ENCODE measurements at regions not wholly inside any gene's neighbourhood (a gene's known extent, or its start where the extent isn't known, plus 50 kb on each side); places are given as distances from the start of the nearest gene placed in this dataset.

DNA sequence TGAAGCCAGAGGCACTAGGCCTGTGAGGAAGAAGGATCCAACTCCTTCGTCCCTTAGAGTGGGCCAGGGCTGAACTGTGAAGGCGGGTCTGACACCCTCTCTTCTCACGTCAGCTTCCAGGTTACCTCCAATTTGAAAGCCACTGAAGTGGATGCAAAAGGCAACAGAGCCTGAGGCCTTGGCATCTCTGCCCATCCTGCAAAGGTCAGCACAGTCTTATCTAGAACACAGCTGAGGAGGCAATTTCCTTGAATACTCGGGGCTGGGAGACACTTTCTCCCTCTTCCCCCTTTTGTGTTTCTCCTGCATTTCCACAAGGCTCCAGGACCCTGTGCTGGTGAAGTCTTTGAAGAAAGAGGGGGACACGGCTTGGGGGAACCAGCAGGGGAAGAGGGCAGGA is 91.6 kb upstream of the PAX6 start:
- 80 to 88% methylated on average over 5 of the region's 5 CpGs for WGBS, 2 donors
- Histone ChIP-seq H3K27me3 (ENCODE audit: control insufficient read depth in 3 of 3, insufficient read depth in 3 of 3, low read length in 2 of 3) (peaks cover 0 to 4% (median 0%) of the 10 kb centered on the region in 3 donors), H3K4me1 (ENCODE audit: control insufficient read depth in 5 of 5, insufficient read depth in 5 of 5, low read length in 5 of 5) (no peaks in the 10 kb centered on the region), H3K36me3 (ENCODE audit: control insufficient read depth in 4 of 4, insufficient read depth in 4 of 4, low read length in 4 of 4) (no peaks in the 10 kb centered on the region), H3K9me3 (ENCODE audit: control insufficient read depth in 4 of 4, insufficient read depth in 3 of 4, low read length in 3 of 4) (peaks cover 0 to 5% (median 0%) of the 10 kb centered on the region in 4 donors), H3K27ac (ENCODE audit: low read depth in 1 of 2, low read length in 1 of 2) (no peak overlapping the region), H3K9ac (ENCODE audit: insufficient read depth in 1 of 2, low read length in 2 of 2) (no peak overlapping the region), H3K4me3 (no peak overlapping the region)
- no peak for ATAC-seq (ENCODE audit: insufficient read depth, low FRiP score)
- TF ChIP-seq CTCF (IDR thresholded peaks at IDR 0.05; ENCODE audit: control extremely low read depth, extremely low read depth), result no peak
- DNase-seq, result no peak

GRCh38 chr11:31895926-31896325 is 84.8 kb upstream of the PAX6 start:
- WGBS, 2 donors, result 92 to 93% methylated on average over 1 of the region's 1 CpG

GRCh38 chr11:31887180-31887579 is 76.1 kb upstream of the PAX6 start:
- no peak overlapping the region for H3K9ac ChIP-seq (ENCODE audit: insufficient read depth in 1 of 2, low read length in 2 of 2)
- no peak for DNase-seq
- peaks cover 0 to 21% (median 0%) of the 10 kb centered on the region in 3 donors for H3K27me3 ChIP-seq (ENCODE audit: control insufficient read depth in 3 of 3, insufficient read depth in 3 of 3, low read length in 2 of 3)
- H3K9me3 ChIP-seq (ENCODE audit: control insufficient read depth in 4 of 4, insufficient read depth in 3 of 4, low read length in 3 of 4), result peaks cover 0 to 2% (median 0%) of the 10 kb centered on the region in 4 donors
- ATAC-seq (ENCODE audit: insufficient read depth, low FRiP score), result no peak
- no peaks in the 10 kb centered on the region for H3K36me3 ChIP-seq (ENCODE audit: control insufficient read depth in 4 of 4, insufficient read depth in 4 of 4, low read length in 4 of 4)
- no peaks in the 10 kb centered on the region for H3K4me1 ChIP-seq (ENCODE audit: control insufficient read depth in 5 of 5, insufficient read depth in 5 of 5, low read length in 5 of 5)
- no peak overlapping the region for H3K27ac ChIP-seq (ENCODE audit: low read depth in 1 of 2, low read length in 1 of 2)
- no peak overlapping the region for H3K4me3 ChIP-seq
- TF ChIP-seq CTCF (IDR thresholded peaks at IDR 0.05; ENCODE audit: control extremely low read depth, extremely low read depth), result no peak
- WGBS, 2 donors, result 73 to 77% methylated on average over 6 of the region's 6 CpGs

More at GRCh38 chr11:31895926-31896325, 84.8 kb upstream of the PAX6 start:
- no peaks in the 10 kb centered on the region for H3K36me3 ChIP-seq (ENCODE audit: control insufficient read depth in 4 of 4, insufficient read depth in 4 of 4, low read length in 4 of 4)
- no peaks in the 10 kb centered on the region for H3K4me1 ChIP-seq (ENCODE audit: control insufficient read depth in 5 of 5, insufficient read depth in 5 of 5, low read length in 5 of 5)
- no peaks in the 10 kb centered on the region for H3K27me3 ChIP-seq (ENCODE audit: control insufficient read depth in 3 of 3, insufficient read depth in 3 of 3, low read length in 2 of 3)
- ATAC-seq (ENCODE audit: insufficient read depth, low FRiP score) (no peak), DNase-seq (no peak)
- no peak for TF ChIP-seq CTCF (IDR thresholded peaks at IDR 0.05; ENCODE audit: control extremely low read depth, extremely low read depth)
- no peak overlapping the region for H3K9ac ChIP-seq (ENCODE audit: insufficient read depth in 1 of 2, low read length in 2 of 2)
- no peak overlapping the region for H3K4me3 ChIP-seq
- H3K9me3 ChIP-seq (ENCODE audit: control insufficient read depth in 4 of 4, insufficient read depth in 3 of 4, low read length in 3 of 4), result peaks cover 0 to 2% (median 0%) of the 10 kb centered on the region in 4 donors
- H3K27ac ChIP-seq (ENCODE audit: low read depth in 1 of 2, low read length in 1 of 2), result no peak overlapping the region

- H3K36me3 ChIP-seq (ENCODE audit: control insufficient read depth in 4 of 4, insufficient read depth in 4 of 4, low read length in 4 of 4), result no peaks in the 10 kb centered on the region
- no peak for DNase-seq
- no peak for TF ChIP-seq CTCF (IDR thresholded peaks at IDR 0.05; ENCODE audit: control extremely low read depth, extremely low read depth)
- H3K27ac ChIP-seq (ENCODE audit: low read depth in 1 of 2, low read length in 1 of 2), result no peak overlapping the region
- no peak overlapping the region for H3K9ac ChIP-seq (ENCODE audit: insufficient read depth in 1 of 2, low read length in 2 of 2)
- no peak for ATAC-seq (ENCODE audit: insufficient read depth, low FRiP score)
- WGBS, 2 donors, result 82 to 86% methylated on average over 3 of the region's 3 CpGs
- no peak overlapping the region for H3K4me3 ChIP-seq
- no peaks in the 10 kb centered on the region for H3K9me3 ChIP-seq (ENCODE audit: control insufficient read depth in 4 of 4, insufficient read depth in 3 of 4, low read length in 3 of 4)
- peaks cover 0 to 28% (median 0%) of the 10 kb centered on the region in 3 donors for H3K27me3 ChIP-seq (ENCODE audit: control insufficient read depth in 3 of 3, insufficient read depth in 3 of 3, low read length in 2 of 3)
- H3K4me1 ChIP-seq (ENCODE audit: control insufficient read depth in 5 of 5, insufficient read depth in 5 of 5, low read length in 5 of 5), result no peaks in the 10 kb centered on the region
Measured at GRCh38 chr11:31884080-31884479, 73.0 kb upstream of the PAX6 start.

Data from lung (tissue), 11 donors.